Fibroblast of villous mesenchyme (primary cell): ENCODE measurements at regions not wholly inside any gene's neighbourhood (a gene's known extent, or its start where the extent isn't known, plus 50 kb on each side); places are given as distances from the start of the nearest gene placed in this dataset.

Experiments used
- DNase-seq: peaks from one replicate; pipeline ENCODE4 v3.0.0-alpha.2; 2010; ENCODE audit warnings: low read depth
- H3K4me3 ChIP-seq: 2 replicates; pipeline ENCODE4 v1.5.1; 2011; ENCODE audit warnings: low read depth, mild to moderate bottlenecking, low read length
- TF ChIP-seq, protein P1 (sequence below): IDR thresholded peaks from 2 replicates; pipeline ENCODE4 v1.5.1; 2012; ENCODE audit warnings: low read depth, mild to moderate bottlenecking, low read length; ENCODE audit not compliant: insufficient read depth

- no peak for DNase-seq
- no peak overlapping the region for H3K4me3 ChIP-seq
- TF ChIP-seq, protein P1, sequence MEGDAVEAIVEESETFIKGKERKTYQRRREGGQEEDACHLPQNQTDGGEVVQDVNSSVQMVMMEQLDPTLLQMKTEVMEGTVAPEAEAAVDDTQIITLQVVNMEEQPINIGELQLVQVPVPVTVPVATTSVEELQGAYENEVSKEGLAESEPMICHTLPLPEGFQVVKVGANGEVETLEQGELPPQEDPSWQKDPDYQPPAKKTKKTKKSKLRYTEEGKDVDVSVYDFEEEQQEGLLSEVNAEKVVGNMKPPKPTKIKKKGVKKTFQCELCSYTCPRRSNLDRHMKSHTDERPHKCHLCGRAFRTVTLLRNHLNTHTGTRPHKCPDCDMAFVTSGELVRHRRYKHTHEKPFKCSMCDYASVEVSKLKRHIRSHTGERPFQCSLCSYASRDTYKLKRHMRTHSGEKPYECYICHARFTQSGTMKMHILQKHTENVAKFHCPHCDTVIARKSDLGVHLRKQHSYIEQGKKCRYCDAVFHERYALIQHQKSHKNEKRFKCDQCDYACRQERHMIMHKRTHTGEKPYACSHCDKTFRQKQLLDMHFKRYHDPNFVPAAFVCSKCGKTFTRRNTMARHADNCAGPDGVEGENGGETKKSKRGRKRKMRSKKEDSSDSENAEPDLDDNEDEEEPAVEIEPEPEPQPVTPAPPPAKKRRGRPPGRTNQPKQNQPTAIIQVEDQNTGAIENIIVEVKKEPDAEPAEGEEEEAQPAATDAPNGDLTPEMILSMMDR, result no peak
Measured at GRCh38 chr4:184889666-184890335, 64.0 kb upstream of the ACSL1 start.

GRCh38 chr4:184890499-184890898, 64.7 kb upstream of the ACSL1 start:
- DNase-seq, result no peak
- H3K4me3 ChIP-seq, result no peak overlapping the region
- TF ChIP-seq, protein P1, result no peak

DNA sequence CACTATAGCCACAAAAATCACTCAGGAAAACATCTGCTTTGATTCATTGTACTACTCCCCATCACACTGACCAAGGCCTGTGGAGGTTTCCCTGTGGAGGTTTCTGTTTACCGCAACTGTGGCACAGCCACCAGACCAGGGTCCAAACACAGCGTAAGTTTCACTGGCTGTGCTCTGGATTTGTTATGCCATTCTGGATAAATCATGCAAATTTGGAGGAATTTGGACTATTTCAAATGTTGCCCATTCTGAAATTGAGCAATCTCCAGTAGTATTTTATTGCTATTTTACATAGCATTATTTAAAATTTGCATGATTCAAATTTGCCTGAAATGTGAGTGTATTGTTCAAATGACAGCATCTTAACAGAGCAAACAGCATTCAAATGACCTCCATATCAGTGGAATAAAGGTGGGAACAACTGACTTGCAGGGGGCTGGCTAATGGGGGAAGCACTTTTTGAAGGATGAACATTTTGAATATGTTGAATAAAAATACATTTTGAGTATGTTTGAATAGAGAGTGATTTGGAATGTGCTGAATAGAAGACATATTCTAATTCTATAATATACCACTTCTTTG, 66.1 kb upstream of the ACSL1 start:
- TF ChIP-seq, protein P1, result no peak
- no peak overlapping the region for H3K4me3 ChIP-seq
- no peak for DNase-seq

- DNase-seq, result no peak
- TF ChIP-seq, protein P1, result no peak
- no peak overlapping the region for H3K4me3 ChIP-seq
Measured at GRCh38 chr4:184892999-184893398, 67.2 kb upstream of the ACSL1 start.

DNA sequence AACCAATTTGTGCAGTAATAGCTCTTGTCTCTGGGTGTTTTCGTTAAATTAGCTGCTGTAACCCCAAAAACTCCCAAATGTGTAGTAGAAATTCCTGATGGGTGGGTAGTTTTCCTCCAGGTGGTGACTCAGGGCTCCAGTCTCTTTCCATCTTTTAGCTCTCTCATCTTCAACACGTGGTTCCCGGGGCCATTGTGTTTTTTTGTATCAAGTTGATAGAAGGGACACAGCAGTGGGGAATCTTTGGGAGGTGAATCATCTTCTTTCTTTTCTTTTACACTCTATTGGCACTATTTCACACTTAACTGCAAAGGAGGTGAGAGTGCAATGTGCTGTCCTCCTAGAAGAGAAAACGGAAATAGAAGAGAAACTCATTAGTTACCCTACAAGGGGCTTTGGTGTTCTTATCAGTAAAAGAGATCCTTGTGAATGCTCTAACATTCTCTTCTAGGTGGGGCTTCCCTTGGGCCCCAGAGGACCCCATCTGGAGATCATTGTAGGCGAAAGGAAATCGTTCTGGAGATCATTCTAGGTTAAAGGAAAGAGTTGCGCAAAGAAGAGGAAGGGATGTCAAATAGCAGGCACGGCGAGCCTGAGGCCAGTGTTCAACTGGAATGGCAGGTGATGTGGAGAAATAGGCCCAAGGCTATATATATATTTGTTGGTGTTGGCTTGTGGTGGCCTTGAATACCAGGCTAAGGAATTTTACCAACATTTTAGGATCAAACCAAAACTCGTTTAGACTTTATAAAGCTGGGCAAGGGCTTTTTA, 68.2 kb upstream of the ACSL1 start:
- no peak overlapping the region for H3K4me3 ChIP-seq
- no peak for DNase-seq
- TF ChIP-seq, protein P1, result no peak

GRCh38 chr4:184895012-184895695, 69.4 kb upstream of the ACSL1 start:
- H3K4me3 ChIP-seq, result no peak overlapping the region
- TF ChIP-seq, protein P1, result no peak
- no peak for DNase-seq
